ENCODE measurements at regions not wholly inside any gene's neighbourhood (a gene's known extent, or its start where the extent isn't known, plus 50 kb on each side); places are given as distances from the start of the nearest gene placed in this dataset.

DNA sequence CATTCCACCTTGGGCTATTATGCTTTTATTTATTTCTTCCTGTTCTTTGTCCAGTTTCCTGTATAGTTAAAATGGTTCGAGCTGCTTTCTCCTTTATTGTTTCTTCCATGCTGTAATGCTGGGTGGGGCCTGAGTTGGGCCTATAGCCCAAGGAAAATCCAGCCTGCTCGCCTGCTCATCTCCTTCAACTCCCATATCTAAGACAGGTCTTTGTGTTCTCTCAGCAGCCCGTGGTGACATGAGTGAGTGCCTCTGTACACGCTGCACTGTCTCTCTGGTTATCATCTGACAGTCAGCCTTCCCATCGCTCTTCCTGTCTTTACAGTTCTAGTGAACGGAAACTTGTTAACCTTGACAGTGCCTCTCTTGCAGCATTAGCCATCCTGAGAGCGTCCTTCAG is 221.9 kb upstream of the SLC10A2 start:
- ChIA-PET CTCF (no interaction called here), POLR2A (no interaction called here)
- Histone ChIP-seq H3K4me3 (ENCODE audit: low read depth, low read length) (no peak overlapping the region), H3K9me3 (ENCODE audit: control insufficient read depth, insufficient read depth, low read depth, low read length) (no peaks in the 10 kb centered on the region), H3K4me1 (ENCODE audit: control insufficient read depth, insufficient read depth, low read length) (peaks cover 19% of the 10 kb centered on the region), H3K36me3 (ENCODE audit: control insufficient read depth in 2 of 2, insufficient read depth in 1 of 2, low read length in 2 of 2) (no peaks in the 10 kb centered on the region), H3K27ac (ENCODE audit: extremely low read depth, low read depth, low read length) (no peak overlapping the region)
- TF ChIP-seq GLI4 (tag by site-specific recombination; IDR thresholded peaks at IDR 0.05) (no peak), KLF16 (tag by site-specific recombination; IDR thresholded peaks at IDR 0.05) (no peak), ZBTB21 (tag by site-specific recombination; IDR thresholded peaks at IDR 0.05) (no peak), ZNF600 (tag by site-specific recombination; IDR thresholded peaks at IDR 0.05) (no peak), FEZF1 (tag by site-specific recombination; IDR thresholded peaks at IDR 0.05) (no peak), ZEB2 (tag by site-specific recombination; IDR thresholded peaks at IDR 0.05) (no peak), ZNF777 (tag by site-specific recombination; IDR thresholded peaks at IDR 0.05; ENCODE audit: borderline replicate concordance) (no peak), REPIN1 (tag by site-specific recombination; IDR thresholded peaks at IDR 0.05; ENCODE audit: low read depth) (no peak), SP7 (tag by site-specific recombination; IDR thresholded peaks at IDR 0.05) (no peak), ZNF610 (tag by site-specific recombination; IDR thresholded peaks at IDR 0.05; ENCODE audit: borderline replicate concordance) (no peak), ZNF24 (tag by site-specific recombination; IDR thresholded peaks at IDR 0.05) (no peak), ZNF10 (tag by site-specific recombination; IDR thresholded peaks at IDR 0.05) (no peak), YY2 (tag by site-specific recombination; IDR thresholded peaks at IDR 0.05) (no peak), ZNF391 (tag by site-specific recombination; IDR thresholded peaks at IDR 0.05; ENCODE audit: borderline replicate concordance, low read depth) (no peak), ZNF341 (tag by site-specific recombination; IDR thresholded peaks at IDR 0.05; ENCODE audit: low read depth) (no peak)
- TF ChIP-seq, protein P1, sequence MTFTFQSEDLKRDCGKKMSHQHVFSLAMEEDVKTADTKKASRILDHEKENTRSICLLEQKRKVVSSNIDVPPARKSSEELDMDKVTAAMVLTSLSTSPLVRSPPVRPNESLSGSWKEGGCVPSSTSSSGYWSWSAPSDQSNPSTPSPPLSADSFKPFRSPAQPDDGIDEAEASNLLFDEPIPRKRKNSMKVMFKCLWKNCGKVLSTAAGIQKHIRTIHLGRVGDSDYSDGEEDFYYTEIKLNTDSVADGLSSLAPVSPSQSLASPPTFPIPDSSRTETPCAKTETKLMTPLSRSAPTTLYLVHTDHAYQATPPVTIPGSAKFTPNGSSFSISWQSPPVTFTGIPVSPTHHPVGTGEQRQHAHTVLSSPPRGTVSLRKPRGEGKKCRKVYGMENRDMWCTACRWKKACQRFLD (tag by site-specific recombination; IDR thresholded peaks at IDR 0.05) = no peak
- TF ChIP-seq, protein P2, sequence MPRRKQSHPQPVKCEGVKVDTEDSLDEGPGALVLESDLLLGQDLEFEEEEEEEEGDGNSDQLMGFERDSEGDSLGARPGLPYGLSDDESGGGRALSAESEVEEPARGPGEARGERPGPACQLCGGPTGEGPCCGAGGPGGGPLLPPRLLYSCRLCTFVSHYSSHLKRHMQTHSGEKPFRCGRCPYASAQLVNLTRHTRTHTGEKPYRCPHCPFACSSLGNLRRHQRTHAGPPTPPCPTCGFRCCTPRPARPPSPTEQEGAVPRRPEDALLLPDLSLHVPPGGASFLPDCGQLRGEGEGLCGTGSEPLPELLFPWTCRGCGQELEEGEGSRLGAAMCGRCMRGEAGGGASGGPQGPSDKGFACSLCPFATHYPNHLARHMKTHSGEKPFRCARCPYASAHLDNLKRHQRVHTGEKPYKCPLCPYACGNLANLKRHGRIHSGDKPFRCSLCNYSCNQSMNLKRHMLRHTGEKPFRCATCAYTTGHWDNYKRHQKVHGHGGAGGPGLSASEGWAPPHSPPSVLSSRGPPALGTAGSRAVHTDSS (tag by site-specific recombination; IDR thresholded peaks at IDR 0.05) = no peak
- TF ChIP-seq, protein P3, sequence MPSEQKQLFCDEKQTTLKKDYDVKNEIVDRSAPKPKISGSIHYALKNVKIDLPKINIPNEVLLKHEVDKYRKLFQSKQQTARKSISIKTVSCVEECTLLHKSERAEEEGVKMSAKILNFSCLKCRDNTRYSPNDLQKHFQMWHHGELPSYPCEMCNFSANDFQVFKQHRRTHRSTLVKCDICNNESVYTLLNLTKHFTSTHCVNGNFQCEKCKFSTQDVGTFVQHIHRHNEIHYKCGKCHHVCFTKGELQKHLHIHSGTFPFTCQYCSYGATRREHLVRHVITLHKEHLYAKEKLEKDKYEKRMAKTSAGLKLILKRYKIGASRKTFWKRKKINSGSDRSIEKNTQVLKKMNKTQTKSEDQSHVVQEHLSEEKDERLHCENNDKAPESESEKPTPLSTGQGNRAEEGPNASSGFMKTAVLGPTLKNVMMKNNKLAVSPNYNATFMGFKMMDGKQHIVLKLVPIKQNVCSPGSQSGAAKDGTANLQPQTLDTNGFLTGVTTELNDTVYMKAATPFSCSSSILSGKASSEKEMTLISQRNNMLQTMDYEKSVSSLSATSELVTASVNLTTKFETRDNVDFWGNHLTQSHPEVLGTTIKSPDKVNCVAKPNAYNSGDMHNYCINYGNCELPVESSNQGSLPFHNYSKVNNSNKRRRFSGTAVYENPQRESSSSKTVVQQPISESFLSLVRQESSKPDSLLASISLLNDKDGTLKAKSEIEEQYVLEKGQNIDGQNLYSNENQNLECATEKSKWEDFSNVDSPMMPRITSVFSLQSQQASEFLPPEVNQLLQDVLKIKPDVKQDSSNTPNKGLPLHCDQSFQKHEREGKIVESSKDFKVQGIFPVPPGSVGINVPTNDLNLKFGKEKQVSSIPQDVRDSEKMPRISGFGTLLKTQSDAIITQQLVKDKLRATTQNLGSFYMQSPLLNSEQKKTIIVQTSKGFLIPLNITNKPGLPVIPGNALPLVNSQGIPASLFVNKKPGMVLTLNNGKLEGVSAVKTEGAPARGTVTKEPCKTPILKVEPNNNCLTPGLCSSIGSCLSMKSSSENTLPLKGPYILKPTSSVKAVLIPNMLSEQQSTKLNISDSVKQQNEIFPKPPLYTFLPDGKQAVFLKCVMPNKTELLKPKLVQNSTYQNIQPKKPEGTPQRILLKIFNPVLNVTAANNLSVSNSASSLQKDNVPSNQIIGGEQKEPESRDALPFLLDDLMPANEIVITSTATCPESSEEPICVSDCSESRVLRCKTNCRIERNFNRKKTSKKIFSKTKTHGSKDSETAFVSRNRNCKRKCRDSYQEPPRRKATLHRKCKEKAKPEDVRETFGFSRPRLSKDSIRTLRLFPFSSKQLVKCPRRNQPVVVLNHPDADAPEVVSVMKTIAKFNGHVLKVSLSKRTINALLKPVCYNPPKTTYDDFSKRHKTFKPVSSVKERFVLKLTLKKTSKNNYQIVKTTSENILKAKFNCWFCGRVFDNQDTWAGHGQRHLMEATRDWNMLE (tag by site-specific recombination; conservative IDR thresholded peaks at IDR 0.05; ENCODE audit: low read depth) = no peak
- TF ChIP-seq, protein P4, sequence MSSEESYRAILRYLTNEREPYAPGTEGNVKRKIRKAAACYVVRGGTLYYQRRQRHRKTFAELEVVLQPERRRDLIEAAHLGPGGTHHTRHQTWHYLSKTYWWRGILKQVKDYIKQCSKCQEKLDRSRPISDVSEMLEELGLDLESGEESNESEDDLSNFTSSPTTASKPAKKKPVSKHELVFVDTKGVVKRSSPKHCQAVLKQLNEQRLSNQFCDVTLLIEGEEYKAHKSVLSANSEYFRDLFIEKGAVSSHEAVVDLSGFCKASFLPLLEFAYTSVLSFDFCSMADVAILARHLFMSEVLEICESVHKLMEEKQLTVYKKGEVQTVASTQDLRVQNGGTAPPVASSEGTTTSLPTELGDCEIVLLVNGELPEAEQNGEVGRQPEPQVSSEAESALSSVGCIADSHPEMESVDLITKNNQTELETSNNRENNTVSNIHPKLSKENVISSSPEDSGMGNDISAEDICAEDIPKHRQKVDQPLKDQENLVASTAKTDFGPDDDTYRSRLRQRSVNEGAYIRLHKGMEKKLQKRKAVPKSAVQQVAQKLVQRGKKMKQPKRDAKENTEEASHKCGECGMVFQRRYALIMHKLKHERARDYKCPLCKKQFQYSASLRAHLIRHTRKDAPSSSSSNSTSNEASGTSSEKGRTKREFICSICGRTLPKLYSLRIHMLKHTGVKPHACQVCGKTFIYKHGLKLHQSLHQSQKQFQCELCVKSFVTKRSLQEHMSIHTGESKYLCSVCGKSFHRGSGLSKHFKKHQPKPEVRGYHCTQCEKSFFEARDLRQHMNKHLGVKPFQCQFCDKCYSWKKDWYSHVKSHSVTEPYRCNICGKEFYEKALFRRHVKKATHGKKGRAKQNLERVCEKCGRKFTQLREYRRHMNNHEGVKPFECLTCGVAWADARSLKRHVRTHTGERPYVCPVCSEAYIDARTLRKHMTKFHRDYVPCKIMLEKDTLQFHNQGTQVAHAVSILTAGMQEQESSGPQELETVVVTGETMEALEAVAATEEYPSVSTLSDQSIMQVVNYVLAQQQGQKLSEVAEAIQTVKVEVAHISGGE (tag by site-specific recombination; conservative IDR thresholded peaks at IDR 0.05; ENCODE audit: low read depth) = no peak
